HUES64 (cell line): ENCODE measurements at regions not wholly inside any gene's neighbourhood (a gene's known extent, or its start where the extent isn't known, plus 50 kb on each side); places are given as distances from the start of the nearest gene placed in this dataset.

ENCODE experiments used
- H3K27ac ChIP-seq: 2 replicates; pipeline ENCODE4 v1.7.0; 2013; ENCODE audit warnings: low read depth, low read length, inconsistent platforms
- H3K27me3 ChIP-seq: 2 replicates; pipeline ENCODE4 v1.6.1; 2013; ENCODE audit warnings: mild to moderate bottlenecking, low read length; ENCODE audit not compliant: insufficient read depth
- H3K36me3 ChIP-seq: 2 replicates; pipeline ENCODE4 v1.6.1; 2013; ENCODE audit warnings: mild to moderate bottlenecking, low read length; ENCODE audit not compliant: insufficient read depth
- H3K4me1 ChIP-seq: 2 replicates; pipeline ENCODE4 v1.6.1; 2013; ENCODE audit warnings: mild to moderate bottlenecking, low read length, moderate library complexity; ENCODE audit not compliant: insufficient read depth
- H3K4me3 ChIP-seq: 2 replicates; pipeline ENCODE4 v1.5.1; 2013; ENCODE audit warnings: mild to moderate bottlenecking, low read length, moderate library complexity
- H3K9ac ChIP-seq: 2 replicates; pipeline ENCODE4 v1.6.1; 2013; ENCODE audit warnings: mild to moderate bottlenecking, low read depth, low read length
- H3K9me3 ChIP-seq: 2 replicates; pipeline ENCODE4 v1.6.1; 2013; ENCODE audit warnings: low read depth, low read length; ENCODE audit not compliant: insufficient read depth
- WGBS: fragments of 150-250, 120-280 bp; methylation state at CpG from one replicate; pipeline ENCODE4 v1.1.7; 2013; ENCODE audit warnings: missing lambda C conversion rate; 5-methylcytosine and 5-hydroxymethylcytosine counted together

DNA sequence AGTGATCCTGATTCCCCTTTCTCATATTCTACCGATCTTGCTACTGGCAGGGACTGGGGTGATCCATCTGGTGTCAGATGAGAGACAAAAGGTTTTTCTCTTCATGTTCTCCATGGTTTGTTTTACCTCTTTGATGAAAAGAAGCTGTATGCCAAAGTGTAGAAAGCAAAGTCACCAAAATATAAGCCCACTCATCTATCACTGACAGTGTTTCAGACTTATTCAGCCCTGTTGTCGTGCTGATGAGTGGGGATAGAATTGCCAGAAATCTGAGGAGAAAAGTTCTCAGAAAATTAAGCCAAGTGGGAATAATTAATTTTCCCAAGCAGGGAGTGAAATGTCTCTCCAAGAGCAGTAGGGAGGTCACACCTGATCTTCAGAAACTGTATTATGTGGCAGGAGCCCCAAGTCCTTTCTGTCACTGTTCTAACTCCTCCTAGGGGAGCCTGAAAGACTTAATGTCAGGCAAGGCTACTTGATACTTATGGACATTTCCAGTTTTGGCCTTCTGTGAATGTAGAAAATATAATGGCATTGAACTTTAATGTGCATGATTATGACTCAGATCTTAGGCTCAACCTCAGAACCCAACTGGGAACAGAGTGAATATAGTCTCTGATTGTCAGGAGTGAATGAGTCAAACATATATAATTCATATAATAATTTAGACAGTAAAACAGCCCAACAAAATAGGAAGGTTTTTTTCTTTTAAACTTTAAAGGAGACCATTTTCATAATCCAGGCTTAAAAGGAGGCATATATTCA, 298.1 kb downstream of the ANKRD50 start:
- no peaks in the 10 kb centered on the region for H3K36me3 ChIP-seq
- no peaks in the 10 kb centered on the region for H3K4me1 ChIP-seq
- H3K9me3 ChIP-seq, result no peaks in the 10 kb centered on the region
- WGBS, result 87% methylated on average over 2 of the region's 2 CpGs
- no peaks in the 10 kb centered on the region for H3K27me3 ChIP-seq
- H3K27ac ChIP-seq, result no peak overlapping the region
- H3K9ac ChIP-seq, result no peak overlapping the region
- H3K4me3 ChIP-seq, result no peak overlapping the region

GRCh38 chr4:124415146-124415545, 297.4 kb downstream of the ANKRD50 start:
- Histone ChIP-seq H3K9ac (no peak overlapping the region), H3K36me3 (no peaks in the 10 kb centered on the region), H3K4me3 (no peak overlapping the region), H3K27me3 (no peaks in the 10 kb centered on the region), H3K27ac (no peak overlapping the region), H3K4me1 (no peaks in the 10 kb centered on the region), H3K9me3 (no peaks in the 10 kb centered on the region)
- WGBS, result 92% methylated on average over 6 of the region's 6 CpGs

DNA sequence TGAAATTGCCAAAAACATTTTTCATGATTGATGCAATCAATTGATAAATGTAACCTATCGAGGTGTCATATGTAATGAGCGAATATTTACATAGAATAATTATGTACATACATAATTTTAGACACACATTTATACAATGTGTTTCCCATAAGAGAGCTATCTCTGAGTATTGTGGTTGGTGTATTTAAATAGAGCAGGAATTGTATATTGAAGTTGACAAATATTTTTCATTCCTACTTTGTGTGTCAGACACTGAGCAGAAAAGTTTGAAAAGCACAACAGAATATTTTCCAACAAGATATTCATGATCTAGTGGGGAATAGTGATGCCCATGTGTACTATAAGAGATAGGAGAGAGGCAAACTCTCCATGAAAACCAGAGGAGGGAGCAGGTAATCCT, 295.2 kb downstream of the ANKRD50 start:
- peaks cover 5% of the 10 kb centered on the region; the same call in 1 of the 2 replicates for H3K4me1 ChIP-seq
- no peaks in the 10 kb centered on the region for H3K27me3 ChIP-seq
- no CpG with 5 or more reads among the region's 2 CpGs for WGBS
- H3K4me3 ChIP-seq, result no peak overlapping the region
- no peaks in the 10 kb centered on the region for H3K9me3 ChIP-seq
- no peaks in the 10 kb centered on the region for H3K36me3 ChIP-seq
- no peak overlapping the region for H3K9ac ChIP-seq
- H3K27ac ChIP-seq, result no peak overlapping the region

GRCh38 chr4:124420166-124420695, 292.3 kb downstream of the ANKRD50 start:
- H3K27me3 ChIP-seq, result no peaks in the 10 kb centered on the region
- no peaks in the 10 kb centered on the region for H3K9me3 ChIP-seq
- peaks cover 11% of the 10 kb centered on the region; the same call in 1 of the 2 replicates for H3K4me1 ChIP-seq
- no peak overlapping the region for H3K27ac ChIP-seq
- no peaks in the 10 kb centered on the region for H3K36me3 ChIP-seq
- WGBS, result 97% methylated on average over 3 of the region's 3 CpGs
- H3K9ac ChIP-seq, result no peak overlapping the region
- no peak overlapping the region for H3K4me3 ChIP-seq

DNA sequence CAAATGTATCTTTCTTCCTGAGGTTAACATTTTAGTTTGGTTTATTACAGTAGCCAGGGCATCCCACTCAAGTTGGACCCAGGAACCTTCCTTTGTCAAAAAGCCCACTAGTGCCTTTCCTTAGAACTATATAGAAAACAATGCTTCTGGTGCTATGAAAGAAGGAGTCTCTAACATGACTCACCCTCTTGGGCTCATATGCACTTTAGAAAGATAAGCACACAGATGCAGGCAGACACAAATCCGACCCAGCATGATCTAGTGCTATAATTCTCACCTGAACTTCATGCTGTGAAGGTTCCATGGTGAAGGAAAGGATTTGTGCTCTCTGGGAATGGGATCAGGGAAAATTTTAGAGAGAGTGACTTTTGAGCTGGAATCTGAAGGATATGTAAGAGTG, 289.4 kb downstream of the ANKRD50 start:
- no peak overlapping the region for H3K4me3 ChIP-seq
- 73% methylated on average over 1 of the region's 1 CpG for WGBS
- H3K4me1 ChIP-seq, result peaks cover 11% of the 10 kb centered on the region; the same call in 1 of the 2 replicates
- H3K9ac ChIP-seq, result no peak overlapping the region
- H3K27me3 ChIP-seq, result no peaks in the 10 kb centered on the region
- no peaks in the 10 kb centered on the region for H3K9me3 ChIP-seq
- no peak overlapping the region for H3K27ac ChIP-seq
- H3K36me3 ChIP-seq, result no peaks in the 10 kb centered on the region

DNA sequence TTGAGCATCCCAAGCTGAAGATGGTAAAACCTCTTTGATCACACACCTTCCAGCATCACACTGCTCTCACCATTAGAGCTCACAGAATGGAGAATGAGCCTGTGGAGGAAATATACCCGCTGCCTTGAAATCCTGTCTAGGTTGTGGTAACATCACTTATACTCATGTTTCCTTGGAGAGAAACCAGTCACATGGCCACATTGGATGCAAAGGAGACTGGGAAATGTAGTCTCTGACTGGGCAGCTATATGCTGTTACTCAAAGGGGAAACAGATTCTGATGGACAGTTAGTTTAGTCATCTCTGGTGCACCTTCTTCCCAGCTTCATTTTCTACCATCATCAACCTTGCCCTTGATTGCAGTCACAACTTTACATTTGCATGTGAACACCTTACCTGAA, 286.3 kb downstream of the ANKRD50 start:
- Histone ChIP-seq H3K4me3 (no peak overlapping the region), H3K4me1 (peaks cover 15% of the 10 kb centered on the region; the same call in 1 of the 2 replicates), H3K9me3 (no peaks in the 10 kb centered on the region), H3K27ac (no peak overlapping the region), H3K9ac (no peak overlapping the region), H3K27me3 (no peaks in the 10 kb centered on the region), H3K36me3 (no peaks in the 10 kb centered on the region)
- no CpG with 5 or more reads among the region's 1 CpG for WGBS

GRCh38 chr4:124427095-124427767, 285.3 kb downstream of the ANKRD50 start:
- no peak overlapping the region for H3K27ac ChIP-seq
- H3K9me3 ChIP-seq, result no peaks in the 10 kb centered on the region
- no peaks in the 10 kb centered on the region for H3K27me3 ChIP-seq
- WGBS, result 100% methylated on average over 1 of the region's 1 CpG
- H3K4me1 ChIP-seq, result peaks cover 13% of the 10 kb centered on the region; the same call in 1 of the 2 replicates
- no peaks in the 10 kb centered on the region for H3K36me3 ChIP-seq
- H3K9ac ChIP-seq, result no peak overlapping the region
- H3K4me3 ChIP-seq, result no peak overlapping the region

DNA sequence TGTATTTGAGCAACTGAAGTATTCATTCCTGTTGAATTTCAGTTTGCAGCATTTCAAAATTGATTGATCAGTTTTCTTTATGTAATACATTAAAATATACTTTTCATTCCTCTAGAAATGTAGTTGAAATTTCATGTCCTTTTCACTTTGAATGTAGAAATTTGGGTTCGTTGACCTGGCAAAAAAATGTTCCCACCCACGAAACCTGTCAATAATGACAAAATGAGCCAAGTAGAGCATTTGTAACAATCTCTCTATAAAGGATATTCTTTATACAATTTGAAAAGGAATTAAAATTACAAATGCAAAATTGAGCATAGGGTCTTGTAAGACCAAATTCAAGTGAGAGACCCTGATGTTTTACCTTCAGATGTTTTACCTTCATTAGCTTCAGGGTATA, 283.9 kb downstream of the ANKRD50 start:
- Histone ChIP-seq H3K27ac (no peak overlapping the region), H3K4me1 (peaks cover 7% of the 10 kb centered on the region; the same call in 1 of the 2 replicates), H3K4me3 (no peak overlapping the region), H3K27me3 (no peaks in the 10 kb centered on the region), H3K36me3 (no peaks in the 10 kb centered on the region), H3K9ac (no peak overlapping the region), H3K9me3 (no peaks in the 10 kb centered on the region)
- 100% methylated on average over 2 of the region's 2 CpGs for WGBS

- Histone ChIP-seq H3K36me3 (no peaks in the 10 kb centered on the region), H3K4me1 (peaks cover 7% of the 10 kb centered on the region; the same call in 1 of the 2 replicates), H3K27ac (no peak overlapping the region), H3K9me3 (no peaks in the 10 kb centered on the region), H3K27me3 (no peaks in the 10 kb centered on the region), H3K9ac (no peak overlapping the region), H3K4me3 (no peak overlapping the region)
- 93% methylated on average over 1 of the region's 2 CpGs for WGBS
Observed at GRCh38 chr4:124429746-124430250, 282.7 kb downstream of the ANKRD50 start.

- H3K4me1 ChIP-seq, result peaks cover 7% of the 10 kb centered on the region; the same call in 1 of the 2 replicates
- no peak overlapping the region for H3K27ac ChIP-seq
- WGBS, result 82% methylated on average over 2 of the region's 2 CpGs
Observed at GRCh38 chr4:124431653-124432192, 280.8 kb downstream of the ANKRD50 start.

GRCh38 chr4:124432500-124432899, 280.0 kb downstream of the ANKRD50 start:
- Histone ChIP-seq H3K4me3 (no peak overlapping the region), H3K27ac (no peak overlapping the region), H3K27me3 (no peaks in the 10 kb centered on the region), H3K36me3 (no peaks in the 10 kb centered on the region), H3K9me3 (no peaks in the 10 kb centered on the region), H3K9ac (no peak overlapping the region), H3K4me1 (peaks cover 7% of the 10 kb centered on the region; the same call in 1 of the 2 replicates)
- 93% methylated on average over 2 of the region's 4 CpGs for WGBS

More at GRCh38 chr4:124431653-124432192, 280.8 kb downstream of the ANKRD50 start:
- no peak overlapping the region for H3K9ac ChIP-seq
- H3K36me3 ChIP-seq, result no peaks in the 10 kb centered on the region
- H3K27me3 ChIP-seq, result no peaks in the 10 kb centered on the region
- H3K4me3 ChIP-seq, result no peak overlapping the region
- no peaks in the 10 kb centered on the region for H3K9me3 ChIP-seq
